GM19455 (cell line): ENCODE measurements at regions not wholly inside any gene's neighbourhood (a gene's known extent, or its start where the extent isn't known, plus 50 kb on each side); places are given as distances from the start of the nearest gene placed in this dataset.

Source experiments
- ATAC-seq: cut with Tn5 transposase; IDR thresholded peaks from one replicate; pipeline ENCODE4 v1.9.1; 2021; ENCODE audit not compliant: unreplicated experiment

DNA sequence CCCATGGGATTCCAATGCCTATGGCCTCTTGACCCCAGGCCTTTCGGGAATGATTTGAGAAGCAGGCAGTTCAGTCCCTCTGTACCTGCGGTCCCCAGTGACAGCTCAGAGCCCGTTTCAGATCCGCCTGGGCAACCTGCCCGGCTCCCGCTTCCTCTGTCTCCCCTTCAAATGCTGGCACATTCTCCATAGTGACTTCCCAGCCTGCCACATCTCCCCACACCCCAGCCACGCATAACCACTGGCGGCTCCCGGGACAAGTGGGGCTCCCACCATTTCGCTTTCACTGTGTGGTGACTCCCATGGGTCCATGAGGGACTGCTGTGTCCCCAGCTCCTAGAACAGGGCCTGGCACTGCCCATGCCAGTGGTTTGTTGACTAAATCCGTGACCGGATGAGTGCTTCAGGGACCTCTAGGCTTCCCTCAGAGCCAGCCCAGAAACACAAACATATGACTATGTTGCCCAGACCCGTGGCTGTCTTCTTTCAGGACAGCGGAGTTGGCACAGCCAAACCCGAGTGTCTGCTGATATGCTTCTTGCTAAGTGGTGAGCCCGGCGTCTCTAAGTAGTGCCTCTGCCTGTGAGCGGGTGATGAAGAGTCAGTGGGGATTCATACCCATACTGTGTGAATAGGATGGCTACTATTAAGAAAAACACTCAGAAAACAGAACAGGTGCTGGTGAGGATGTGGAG lies 91.2 kb downstream of the GLI2 start:
- ATAC-seq: no peak

GRCh38 chr2:120828066-120828465 lies 92.4 kb downstream of the GLI2 start:
- no peak for ATAC-seq

GRCh38 chr2:120828829-120829632 lies 93.4 kb downstream of the GLI2 start:
- no peak for ATAC-seq

DNA sequence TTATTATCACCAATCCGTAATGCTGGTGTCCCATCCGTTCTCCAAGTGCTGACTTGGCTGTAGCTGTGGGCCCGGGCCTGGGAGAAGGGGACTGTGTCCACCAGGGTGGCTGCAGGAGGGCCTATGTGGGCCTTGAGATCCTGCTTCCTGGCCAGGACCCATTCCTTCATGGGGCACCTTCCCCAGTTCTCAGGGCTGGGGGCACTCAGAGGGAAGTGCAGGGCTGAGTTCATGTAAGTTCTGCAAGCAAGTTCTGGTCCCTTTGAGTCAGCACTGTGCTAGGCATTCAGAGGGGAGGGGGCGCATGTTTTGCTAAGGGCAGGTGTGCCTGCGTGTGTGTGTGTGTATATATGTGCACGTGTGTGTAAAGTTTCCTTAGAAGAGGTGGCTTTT lies 94.0 kb downstream of the GLI2 start:
- no peak for ATAC-seq

DNA sequence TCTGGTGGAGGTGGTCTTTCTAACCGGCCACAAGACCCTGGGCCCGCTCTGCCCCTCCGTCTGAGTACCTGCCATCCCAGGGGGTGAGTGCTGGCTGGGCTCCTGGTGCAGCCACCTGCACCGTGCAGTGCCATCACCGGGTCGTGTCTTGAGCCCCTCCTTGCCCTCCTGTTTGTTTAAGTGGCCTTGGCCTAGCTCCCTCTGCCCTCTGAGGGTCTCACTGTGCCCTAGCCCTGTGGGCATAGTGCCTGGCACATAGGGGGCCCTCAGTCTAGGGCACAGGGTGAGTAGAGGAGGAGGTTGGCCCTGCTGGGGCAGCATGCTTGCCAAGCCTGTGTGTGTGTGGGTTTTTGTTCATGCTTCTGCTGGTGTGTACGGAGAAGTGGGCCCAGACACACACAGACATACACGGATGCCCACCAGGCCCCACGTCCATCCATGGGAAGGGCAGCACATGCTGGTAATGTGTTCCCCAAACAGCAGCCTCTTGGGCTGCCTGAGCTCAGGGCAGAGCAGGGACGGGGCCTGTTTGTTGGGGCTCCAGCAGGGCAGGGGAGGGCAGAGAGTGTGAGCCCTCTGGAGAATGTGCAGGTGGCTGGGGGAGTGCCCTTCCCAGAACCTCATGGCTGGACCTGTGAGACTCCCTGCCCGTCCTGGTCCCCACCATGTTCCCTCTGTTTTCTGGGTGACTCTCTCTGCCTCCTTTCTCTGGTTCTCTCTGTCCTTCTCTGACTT lies 94.6 kb downstream of the GLI2 start:
- no peak for ATAC-seq

DNA sequence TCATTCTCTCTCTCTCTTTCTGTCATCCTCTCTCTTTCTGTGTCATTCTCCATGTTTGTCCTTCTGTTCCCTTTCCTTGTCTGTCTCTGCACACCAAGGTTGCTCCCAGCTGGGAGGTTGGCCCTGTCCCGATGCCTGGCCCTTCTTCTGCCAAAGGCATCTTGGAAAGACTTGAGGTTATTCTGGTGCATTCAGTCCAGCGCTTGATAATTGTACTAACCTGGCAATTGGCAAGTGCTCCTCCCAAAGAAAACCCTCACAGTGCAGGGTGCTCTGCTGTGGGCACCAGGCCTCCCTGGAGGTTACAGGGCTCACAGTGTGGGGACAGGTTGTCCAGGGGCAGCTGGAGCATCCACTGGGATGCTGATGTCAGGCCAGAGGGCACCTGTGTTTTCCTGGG lies 95.4 kb downstream of the GLI2 start:
- ATAC-seq: no peak

DNA sequence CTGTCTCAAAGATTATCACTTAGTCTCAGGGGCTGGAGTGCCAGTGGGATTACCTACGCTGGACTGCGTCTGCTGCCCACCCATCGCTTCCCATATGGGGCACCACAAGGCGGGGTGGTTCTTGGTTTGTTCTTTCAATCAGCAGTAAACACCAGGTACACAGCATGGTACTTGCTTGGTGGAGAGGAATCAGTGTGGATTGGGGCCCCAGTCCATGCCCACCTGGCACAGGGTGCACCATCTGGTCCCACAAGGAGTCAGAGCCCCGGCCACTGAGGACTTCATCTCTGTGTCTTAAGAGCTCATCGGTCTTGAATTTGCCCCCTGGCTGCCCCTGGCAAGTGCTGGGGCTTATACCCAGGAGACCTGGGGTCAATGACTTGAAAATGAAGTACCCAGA lies 96.2 kb downstream of the GLI2 start:
- ATAC-seq: no peak

GRCh38 chr2:120832296-120833070 lies 96.8 kb downstream of the GLI2 start:
- ATAC-seq: no peak

DNA sequence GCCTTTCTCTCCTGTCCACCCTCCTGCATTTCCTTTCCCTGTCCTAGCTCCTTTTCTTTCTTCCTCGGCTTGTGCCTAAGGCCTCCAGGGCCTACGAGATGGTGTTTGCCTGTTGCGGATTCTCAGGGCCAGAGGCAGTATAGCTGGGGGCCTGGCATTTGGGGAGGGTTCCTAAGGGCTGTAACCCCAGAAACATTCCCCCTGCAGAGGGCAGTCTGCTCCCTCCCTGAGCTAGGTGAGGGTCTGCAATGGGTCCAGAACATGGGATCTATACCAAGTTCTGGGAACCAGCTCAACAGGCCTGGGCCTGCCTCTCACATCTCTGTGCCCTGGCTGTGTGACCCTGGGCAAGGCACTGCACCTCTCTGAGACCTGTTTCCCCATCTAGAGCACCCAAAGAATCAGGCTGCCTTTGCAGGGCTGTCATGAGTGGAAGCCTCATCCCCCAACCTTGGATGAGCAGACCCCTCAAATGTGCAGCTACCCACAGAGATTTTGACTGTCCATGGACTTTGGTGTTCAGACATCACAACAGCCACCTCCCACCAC lies 97.5 kb downstream of the GLI2 start:
- ATAC-seq: no peak

DNA sequence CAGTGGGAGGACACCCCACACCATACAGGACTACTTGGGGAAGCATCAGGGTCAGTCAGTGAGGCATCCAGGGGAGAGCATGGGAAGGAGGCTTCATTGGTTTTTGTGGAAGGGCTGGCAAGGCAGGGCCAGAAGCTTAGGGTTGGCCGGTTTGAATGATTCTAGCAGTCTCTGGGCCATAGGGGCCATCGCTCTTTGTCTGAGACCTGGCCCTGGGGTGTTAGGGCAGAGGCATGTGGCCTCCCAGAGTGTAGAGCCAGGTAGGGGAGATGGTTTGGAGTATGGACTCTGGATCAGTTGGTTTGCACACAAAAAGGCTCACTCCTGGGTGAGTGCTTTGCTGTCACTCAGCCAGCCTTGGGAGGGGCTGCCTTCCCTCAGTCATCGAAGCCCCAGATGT lies 98.5 kb downstream of the GLI2 start:
- no peak for ATAC-seq

DNA sequence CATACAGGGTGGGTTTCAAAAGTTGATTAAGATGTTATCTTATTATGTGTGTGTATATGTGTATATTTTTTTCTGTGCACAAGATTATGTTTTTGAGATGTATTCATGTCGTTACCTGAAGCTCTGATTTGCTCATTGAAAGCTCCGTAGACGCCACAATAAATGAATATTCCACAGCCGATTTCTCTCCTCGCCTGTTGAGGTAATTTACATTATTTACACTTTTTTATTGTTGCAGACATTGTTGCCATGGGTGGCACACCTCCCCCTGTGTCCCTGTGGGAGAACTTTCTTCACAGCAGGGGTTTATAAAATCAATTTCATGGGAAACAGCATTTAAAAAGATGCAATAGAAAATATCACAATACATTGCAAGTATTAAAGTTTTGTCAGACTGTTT lies 100.6 kb downstream of the GLI2 start:
- ATAC-seq: no peak

DNA sequence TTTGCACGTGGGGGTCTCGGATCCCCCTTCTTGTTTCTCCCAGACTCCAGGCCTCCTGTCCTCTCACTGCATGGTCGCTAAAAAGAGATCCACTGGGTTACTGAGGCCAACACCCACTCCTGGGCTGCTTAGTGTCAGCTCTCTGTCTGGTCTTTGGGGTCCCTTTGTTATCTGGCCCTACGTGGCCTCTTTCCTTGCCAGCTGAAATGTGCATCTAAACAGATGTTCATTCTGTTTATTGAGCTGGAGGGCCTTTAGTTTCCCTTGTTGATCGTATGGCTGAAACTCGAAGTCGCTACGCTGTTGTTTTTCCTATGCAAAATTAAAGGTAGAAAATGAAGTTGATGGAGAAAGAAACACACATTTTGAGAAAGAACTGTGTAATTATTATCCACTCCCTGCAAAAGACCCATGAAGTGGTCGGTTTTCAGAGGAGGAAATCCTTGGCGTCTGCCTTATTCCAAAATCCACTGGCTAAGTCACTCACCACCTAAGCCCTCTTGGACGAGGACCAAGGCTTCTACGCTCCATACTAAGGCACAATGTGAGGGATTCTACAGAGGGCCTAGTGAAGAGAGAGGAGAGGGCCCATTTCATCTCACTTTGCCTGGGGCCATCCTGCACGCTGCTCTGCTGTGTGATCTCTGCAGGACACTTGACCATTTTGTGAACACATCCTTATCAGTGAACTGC lies 105.3 kb downstream of the GLI2 start:
- no peak for ATAC-seq

DNA sequence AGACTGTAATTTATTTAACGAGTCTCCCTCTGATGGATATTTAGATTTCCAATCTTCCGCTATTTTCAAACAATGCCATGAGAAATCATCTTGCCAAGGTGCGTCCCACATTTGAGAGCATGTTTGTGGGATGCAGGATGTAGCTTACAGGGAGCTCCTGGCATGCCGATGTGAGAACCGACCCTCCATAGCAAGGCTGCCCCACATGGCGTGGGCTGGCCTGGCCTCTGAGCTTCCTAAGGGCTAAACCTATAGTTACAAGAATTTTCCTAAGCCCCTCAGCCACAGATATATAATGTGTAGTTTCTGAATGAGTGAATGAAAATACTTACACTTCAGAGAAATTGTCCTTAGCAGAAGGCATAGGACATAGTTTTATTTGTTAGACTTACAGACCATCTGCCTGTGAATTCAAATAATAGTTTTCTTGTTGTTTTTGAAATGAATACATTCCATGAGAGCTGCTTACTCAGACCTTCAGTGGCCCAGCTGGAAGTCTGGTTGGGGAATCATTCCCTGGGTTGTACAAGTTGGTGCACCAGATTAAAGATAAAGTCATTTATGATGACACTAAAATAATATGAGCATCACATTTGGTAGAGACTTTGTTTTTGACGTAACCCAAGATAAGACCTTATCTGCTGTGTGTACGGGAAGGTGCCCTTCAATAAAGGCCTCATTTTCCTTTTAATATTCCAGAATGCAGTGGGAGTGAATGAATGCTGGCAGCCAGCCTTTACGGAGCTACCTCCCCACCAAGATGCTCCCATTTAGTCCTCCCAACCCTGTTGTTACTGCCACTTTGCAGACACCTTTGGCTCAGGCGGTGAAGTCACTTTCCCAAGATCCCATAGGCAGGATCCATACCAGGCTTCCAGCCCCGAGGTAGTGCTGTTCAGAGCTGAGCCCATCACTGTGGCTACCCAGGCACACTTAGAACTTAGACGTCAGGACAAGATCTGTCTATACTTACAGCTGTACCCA lies 107.1 kb downstream of the GLI2 start:
- ATAC-seq: no peak

GRCh38 chr2:120844070-120844738 lies 108.5 kb downstream of the GLI2 start:
- no peak for ATAC-seq

DNA sequence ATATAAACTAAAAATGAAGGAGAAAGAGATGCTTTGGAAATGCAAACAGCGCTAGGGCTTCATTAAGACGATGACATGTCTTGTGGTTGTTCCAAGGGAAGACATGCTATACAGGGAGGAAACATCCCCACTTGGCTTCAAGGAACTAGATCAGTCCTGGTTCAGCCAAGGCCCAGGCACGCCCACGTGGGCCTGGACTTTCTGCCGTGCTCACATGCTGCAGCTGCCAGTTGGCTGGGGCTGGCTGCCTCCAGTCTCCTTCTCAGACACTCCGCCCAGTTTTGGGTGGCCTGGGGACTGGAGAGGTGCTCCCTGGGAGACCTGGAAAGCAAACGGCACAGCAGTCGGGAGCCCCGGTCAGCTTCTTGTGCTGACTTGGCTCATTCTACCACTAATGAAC lies 109.6 kb downstream of the GLI2 start:
- ATAC-seq: no peak

- ATAC-seq: no peak
These were observed 110.9 kb downstream of the GLI2 start for GRCh38 chr2:120846406-120847095.

- ATAC-seq: no peak
These were observed 112.1 kb downstream of the GLI2 start for GRCh38 chr2:120847700-120848321.

- no peak for ATAC-seq
These were observed 113.6 kb downstream of the GLI2 start for GRCh38 chr2:120849278-120849677.
